ENCODE measurements at regions not wholly inside any gene's neighbourhood (a gene's known extent, or its start where the extent isn't known, plus 50 kb on each side); places are given as distances from the start of the nearest gene placed in this dataset.

GRCh38 chr9:119852390-119852789 lies 483.2 kb upstream of the BRINP1 start:
- Mint-ChIP-seq H3K4me1 (ENCODE audit: low read depth) (no peaks in the 10 kb centered on the region), H3K36me3 (ENCODE audit: low read depth) (no peaks in the 10 kb centered on the region), H3K27ac (no peak overlapping the region), H3K9me3 (no peaks in the 10 kb centered on the region), H3K4me3 (no peak overlapping the region), H3K27me3 (ENCODE audit: low read depth) (peaks cover 3% of the 10 kb centered on the region)
- no peak for DNase-seq
- CTCF ChIA-PET, result interaction anchor here (1.0 kb wide), 1 partner anchor 9 kb away, joined by 4 read pairs; no protein-coding TSS in a partner anchor
- intact Hi-C loops (cut with micrococcal nuclease), result no loop called here

DNA sequence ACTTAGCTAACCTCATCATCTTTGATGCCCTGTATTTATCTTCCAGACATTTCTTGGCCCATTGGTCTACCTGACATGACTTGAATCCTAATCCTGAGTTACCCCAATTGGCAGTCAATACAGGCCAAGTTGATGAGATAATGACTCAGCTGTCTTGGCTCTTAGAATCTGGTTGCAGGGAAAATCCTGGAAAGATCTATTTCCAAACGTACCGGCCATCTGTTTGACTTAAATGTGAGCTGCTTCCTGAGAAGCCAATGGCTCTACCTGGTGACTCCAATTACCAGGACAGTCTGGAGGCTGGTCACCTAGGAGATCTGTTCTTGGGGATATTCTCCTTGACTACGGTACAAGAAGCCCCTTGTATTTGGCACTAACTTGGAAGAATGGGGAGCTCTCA lies 475.2 kb upstream of the BRINP1 start:
- Mint-ChIP-seq H3K4me1 (ENCODE audit: low read depth) (no peaks in the 10 kb centered on the region), H3K27me3 (ENCODE audit: low read depth) (no peaks in the 10 kb centered on the region), H3K27ac (no peak overlapping the region), H3K9me3 (peaks cover 1% of the 10 kb centered on the region), H3K36me3 (ENCODE audit: low read depth) (no peaks in the 10 kb centered on the region), H3K4me3 (no peak overlapping the region)
- intact Hi-C loops (cut with micrococcal nuclease), result no loop called here
- CTCF ChIA-PET, result interaction anchor here (0.7 kb wide), 1 partner anchor 155 kb away, joined by 3 read pairs; no protein-coding TSS in a partner anchor
- DNase-seq, result no peak

- no peaks in the 10 kb centered on the region for H3K27me3 Mint-ChIP-seq (ENCODE audit: low read depth)
- no peaks in the 10 kb centered on the region for H3K9me3 Mint-ChIP-seq
- no peak for DNase-seq
- H3K27ac Mint-ChIP-seq, result no peak overlapping the region
- CTCF ChIA-PET, result no interaction called here
- no peaks in the 10 kb centered on the region for H3K36me3 Mint-ChIP-seq (ENCODE audit: low read depth)
- no peak overlapping the region for H3K4me3 Mint-ChIP-seq
- H3K4me1 Mint-ChIP-seq (ENCODE audit: low read depth), result no peaks in the 10 kb centered on the region
- intact Hi-C loops (cut with micrococcal nuclease), result no loop called here
Observed at GRCh38 chr9:119841016-119841415, 471.8 kb upstream of the BRINP1 start.

DNA sequence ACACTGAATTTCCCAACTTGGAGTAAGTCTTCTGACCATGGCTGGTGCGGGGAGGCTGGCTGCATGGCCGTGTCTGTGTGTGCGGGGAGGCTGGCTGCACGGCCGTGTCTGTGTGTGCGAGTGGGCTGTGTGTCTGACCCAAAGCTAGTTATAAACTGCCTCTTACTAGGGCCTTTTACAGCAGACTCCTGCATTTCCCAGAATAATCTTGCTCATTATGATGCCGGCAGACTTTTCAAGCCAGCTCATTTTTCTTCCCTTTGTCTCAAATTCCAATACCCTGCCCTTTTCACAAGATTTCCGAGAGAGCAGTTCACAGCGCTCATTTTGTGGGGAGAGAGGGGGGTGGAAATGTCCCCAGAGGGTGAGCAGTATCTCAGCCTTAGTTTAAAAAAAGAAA lies 470.7 kb upstream of the BRINP1 start:
- no peaks in the 10 kb centered on the region for H3K36me3 Mint-ChIP-seq (ENCODE audit: low read depth)
- DNase-seq, result no peak
- no peak overlapping the region for H3K27ac Mint-ChIP-seq
- CTCF ChIA-PET, result no interaction called here
- no peaks in the 10 kb centered on the region for H3K27me3 Mint-ChIP-seq (ENCODE audit: low read depth)
- H3K4me3 Mint-ChIP-seq, result no peak overlapping the region
- no peaks in the 10 kb centered on the region for H3K9me3 Mint-ChIP-seq
- intact Hi-C loops (cut with micrococcal nuclease), result no loop called here
- H3K4me1 Mint-ChIP-seq (ENCODE audit: low read depth), result no peaks in the 10 kb centered on the region

GRCh38 chr9:119838210-119838609 lies 469.0 kb upstream of the BRINP1 start:
- no peaks in the 10 kb centered on the region for H3K4me1 Mint-ChIP-seq (ENCODE audit: low read depth)
- DNase-seq, result no peak
- intact Hi-C loops (cut with micrococcal nuclease), result no loop called here
- CTCF ChIA-PET, result no interaction called here
- no peaks in the 10 kb centered on the region for H3K36me3 Mint-ChIP-seq (ENCODE audit: low read depth)
- H3K9me3 Mint-ChIP-seq, result no peaks in the 10 kb centered on the region
- no peak overlapping the region for H3K27ac Mint-ChIP-seq
- H3K4me3 Mint-ChIP-seq, result no peak overlapping the region
- no peaks in the 10 kb centered on the region for H3K27me3 Mint-ChIP-seq (ENCODE audit: low read depth)

GRCh38 chr9:119836036-119836435 lies 466.8 kb upstream of the BRINP1 start:
- Mint-ChIP-seq H3K27ac (no peak overlapping the region), H3K9me3 (no peaks in the 10 kb centered on the region), H3K27me3 (ENCODE audit: low read depth) (no peaks in the 10 kb centered on the region), H3K4me1 (ENCODE audit: low read depth) (no peaks in the 10 kb centered on the region), H3K36me3 (ENCODE audit: low read depth) (no peaks in the 10 kb centered on the region), H3K4me3 (no peak overlapping the region)
- CTCF ChIA-PET, result interaction anchor here (0.7 kb wide), 1 partner anchor 25 kb away, joined by 3 read pairs; no protein-coding TSS in a partner anchor
- DNase-seq, result no peak
- intact Hi-C loops (cut with micrococcal nuclease), result no loop called here

GRCh38 chr9:119834064-119834620 lies 464.9 kb upstream of the BRINP1 start:
- H3K27me3 Mint-ChIP-seq (ENCODE audit: low read depth), result no peaks in the 10 kb centered on the region
- no peak overlapping the region for H3K4me3 Mint-ChIP-seq
- no peaks in the 10 kb centered on the region for H3K4me1 Mint-ChIP-seq (ENCODE audit: low read depth)
- CTCF ChIA-PET, result no interaction called here
- H3K27ac Mint-ChIP-seq, result no peak overlapping the region
- DNase-seq, result no peak
- H3K9me3 Mint-ChIP-seq, result no peaks in the 10 kb centered on the region
- H3K36me3 Mint-ChIP-seq (ENCODE audit: low read depth), result no peaks in the 10 kb centered on the region
- intact Hi-C loops (cut with micrococcal nuclease), result no loop called here

DNA sequence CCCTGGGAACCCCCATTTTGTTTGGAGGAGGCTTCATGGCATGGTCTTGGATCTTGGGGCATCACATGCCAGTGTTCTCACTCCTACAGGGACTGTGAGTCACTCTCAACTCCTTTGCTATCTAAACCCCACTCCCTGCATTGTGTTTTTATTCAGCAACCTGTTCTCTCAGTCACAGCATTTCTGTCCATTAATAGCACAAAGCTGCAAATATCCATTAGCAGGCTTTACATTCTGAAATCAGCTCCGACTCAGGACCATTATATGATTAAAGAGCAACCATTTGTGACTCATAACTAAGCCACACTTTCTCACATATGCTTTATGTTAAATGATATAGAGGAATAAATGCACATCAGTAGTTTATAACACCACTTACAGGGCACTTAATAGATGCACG lies 462.1 kb upstream of the BRINP1 start:
- Mint-ChIP-seq H3K4me1 (ENCODE audit: low read depth) (no peaks in the 10 kb centered on the region), H3K4me3 (no peak overlapping the region), H3K36me3 (ENCODE audit: low read depth) (no peaks in the 10 kb centered on the region), H3K27me3 (ENCODE audit: low read depth) (no peaks in the 10 kb centered on the region), H3K27ac (no peak overlapping the region), H3K9me3 (no peaks in the 10 kb centered on the region)
- CTCF ChIA-PET, result no interaction called here
- intact Hi-C loops (cut with micrococcal nuclease), result no loop called here
- no peak for DNase-seq

- no peak for DNase-seq
- CTCF ChIA-PET, result interaction anchor here (0.7 kb wide), 1 partner anchor 53 kb away, joined by 3 read pairs; no protein-coding TSS in a partner anchor
- Mint-ChIP-seq H3K9me3 (no peaks in the 10 kb centered on the region), H3K4me3 (no peak overlapping the region), H3K36me3 (ENCODE audit: low read depth) (no peaks in the 10 kb centered on the region), H3K27ac (no peak overlapping the region), H3K27me3 (ENCODE audit: low read depth) (no peaks in the 10 kb centered on the region), H3K4me1 (ENCODE audit: low read depth) (no peaks in the 10 kb centered on the region)
- intact Hi-C loops (cut with micrococcal nuclease), result no loop called here
Observed at GRCh38 chr9:119829748-119830147, 460.5 kb upstream of the BRINP1 start.

- Mint-ChIP-seq H3K27ac (no peak overlapping the region), H3K36me3 (ENCODE audit: low read depth) (no peaks in the 10 kb centered on the region), H3K9me3 (no peaks in the 10 kb centered on the region), H3K4me3 (no peak overlapping the region), H3K4me1 (ENCODE audit: low read depth) (no peaks in the 10 kb centered on the region), H3K27me3 (ENCODE audit: low read depth) (no peaks in the 10 kb centered on the region)
- intact Hi-C loops (cut with micrococcal nuclease), result no loop called here
- CTCF ChIA-PET, result interaction anchor here (0.7 kb wide), 1 partner anchor 54 kb away, joined by 3 read pairs; no protein-coding TSS in a partner anchor
- no peak for DNase-seq
Observed at GRCh38 chr9:119829186-119829585, 460.0 kb upstream of the BRINP1 start.

GRCh38 chr9:119827526-119827925 lies 458.3 kb upstream of the BRINP1 start:
- Mint-ChIP-seq H3K4me1 (ENCODE audit: low read depth) (no peaks in the 10 kb centered on the region), H3K36me3 (ENCODE audit: low read depth) (no peaks in the 10 kb centered on the region), H3K27ac (no peak overlapping the region), H3K4me3 (no peak overlapping the region), H3K27me3 (ENCODE audit: low read depth) (no peaks in the 10 kb centered on the region), H3K9me3 (no peaks in the 10 kb centered on the region)
- intact Hi-C loops (cut with micrococcal nuclease), result no loop called here
- CTCF ChIA-PET, result no interaction called here
- DNase-seq, result no peak

DNA sequence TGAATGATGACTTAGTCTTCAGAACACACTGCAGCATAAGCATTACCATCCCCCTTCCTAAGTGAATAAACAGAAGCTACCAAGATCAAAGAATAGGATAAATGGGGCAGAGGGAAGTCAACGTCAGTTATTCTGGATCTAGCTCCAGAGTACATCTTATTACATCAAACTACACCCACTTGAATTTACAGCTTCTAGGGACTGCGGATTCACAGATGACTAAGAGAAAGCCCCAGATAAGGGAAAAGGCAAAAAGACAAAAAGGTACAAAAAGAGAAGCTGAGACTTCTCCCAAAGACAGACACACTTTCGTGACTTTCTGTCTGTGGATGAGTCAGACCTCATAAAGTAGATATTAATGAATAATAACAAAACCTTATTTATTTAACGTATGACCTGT lies 457.9 kb upstream of the BRINP1 start:
- no peaks in the 10 kb centered on the region for H3K36me3 Mint-ChIP-seq (ENCODE audit: low read depth)
- CTCF ChIA-PET, result no interaction called here
- intact Hi-C loops (cut with micrococcal nuclease), result no loop called here
- H3K27ac Mint-ChIP-seq, result no peak overlapping the region
- no peaks in the 10 kb centered on the region for H3K9me3 Mint-ChIP-seq
- no peak for DNase-seq
- H3K4me3 Mint-ChIP-seq, result no peak overlapping the region
- H3K4me1 Mint-ChIP-seq (ENCODE audit: low read depth), result no peaks in the 10 kb centered on the region
- H3K27me3 Mint-ChIP-seq (ENCODE audit: low read depth), result no peaks in the 10 kb centered on the region

DNA sequence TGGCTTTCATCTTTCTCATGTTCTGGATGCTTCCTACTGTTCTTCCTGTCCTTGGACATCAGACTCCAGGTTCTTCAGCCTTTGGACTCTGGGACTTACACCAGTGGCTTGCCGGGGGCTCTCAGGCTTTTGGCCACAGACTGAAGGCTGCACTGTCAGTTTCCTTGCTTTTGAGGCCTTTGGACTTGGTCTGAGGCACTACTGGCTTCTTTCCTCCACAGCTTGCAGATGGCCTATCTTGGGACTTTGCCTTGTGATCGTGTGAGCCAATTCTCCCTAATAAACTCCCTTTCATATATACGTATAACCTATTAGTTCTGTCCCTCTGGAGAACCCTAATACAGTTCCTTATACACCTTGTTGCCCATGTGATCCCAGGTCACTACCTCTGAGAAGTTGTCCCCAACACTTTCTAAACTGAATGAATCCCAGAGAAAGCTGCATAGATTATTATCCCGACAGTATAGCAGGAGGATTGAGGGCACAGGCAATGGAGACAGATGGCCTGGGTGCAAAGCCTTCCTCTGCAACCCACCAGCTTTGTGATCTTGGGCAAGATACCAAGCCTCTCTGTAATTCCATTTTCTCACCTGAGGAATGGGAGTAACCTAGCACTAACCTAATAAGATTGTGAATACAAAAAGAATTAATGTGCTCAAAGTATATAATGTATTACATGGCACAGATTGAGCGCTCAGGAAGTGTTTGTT lies 449.6 kb upstream of the BRINP1 start:
- CTCF ChIA-PET, result no interaction called here
- no peak overlapping the region for H3K4me3 Mint-ChIP-seq
- DNase-seq, result no peak
- no peaks in the 10 kb centered on the region for H3K4me1 Mint-ChIP-seq (ENCODE audit: low read depth)
- H3K9me3 Mint-ChIP-seq, result no peaks in the 10 kb centered on the region
- no peak overlapping the region for H3K27ac Mint-ChIP-seq
- no peaks in the 10 kb centered on the region for H3K27me3 Mint-ChIP-seq (ENCODE audit: low read depth)
- no peaks in the 10 kb centered on the region for H3K36me3 Mint-ChIP-seq (ENCODE audit: low read depth)
- intact Hi-C loops (cut with micrococcal nuclease), result no loop called here
